NCI-H2029 (cell line): ENCODE measurements at regions not wholly inside any gene's neighbourhood (a gene's known extent, or its start where the extent isn't known, plus 50 kb on each side); places are given as distances from the start of the nearest gene placed in this dataset.
"Not testable (repeated sequence)": the region's sequence is repeated elsewhere in the genome, so short reads cannot be mapped to it uniquely, and the experiment has no call there.

Experiments used
- DNase-seq: peaks from one replicate; lab custom pipeline; 2025; lab: John Stamatoyannopoulos, UW

DNA sequence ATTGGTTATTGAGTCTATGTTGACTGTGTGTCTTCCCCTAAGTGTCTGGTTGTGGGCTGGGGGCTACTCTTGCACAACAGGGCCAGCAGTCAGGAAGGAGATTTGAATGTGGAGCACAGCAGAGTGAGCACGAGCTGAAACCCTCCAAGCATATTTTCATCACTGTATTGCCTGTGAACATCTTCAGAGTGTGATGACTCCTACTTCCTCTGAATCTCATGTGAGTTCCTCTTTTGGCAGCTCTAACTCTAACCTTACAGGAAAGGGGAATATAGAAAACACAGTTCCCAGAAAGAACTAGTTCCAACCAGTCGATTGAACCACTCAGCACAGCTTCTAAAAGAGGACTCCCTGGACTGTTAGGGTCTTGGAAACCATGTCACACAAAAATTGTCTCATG is 211.6 kb downstream of the RAP2B start:
- DNase-seq: no peak

DNA sequence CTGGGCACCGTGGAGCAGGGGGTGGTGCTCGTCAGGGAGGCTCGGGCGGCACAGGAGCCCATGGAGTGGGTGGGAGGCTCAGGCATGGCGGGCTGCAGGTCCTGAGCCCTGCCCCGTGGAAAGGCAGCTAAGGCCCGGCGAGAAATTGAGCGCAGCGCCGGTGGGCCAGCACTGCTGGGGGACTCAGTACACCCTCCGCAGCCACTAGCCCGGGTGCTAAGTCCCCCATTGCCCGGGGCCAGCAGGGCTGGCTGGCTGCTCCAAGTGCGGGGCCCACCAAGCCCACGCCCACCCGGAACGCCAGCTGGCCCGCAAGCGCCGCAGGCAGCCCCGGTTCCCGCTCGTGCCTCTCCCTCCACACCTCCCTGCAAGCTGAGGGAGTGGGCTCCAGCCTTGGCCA is 216.3 kb downstream of the RAP2B start:
- DNase-seq: not testable (repeated sequence)

DNA sequence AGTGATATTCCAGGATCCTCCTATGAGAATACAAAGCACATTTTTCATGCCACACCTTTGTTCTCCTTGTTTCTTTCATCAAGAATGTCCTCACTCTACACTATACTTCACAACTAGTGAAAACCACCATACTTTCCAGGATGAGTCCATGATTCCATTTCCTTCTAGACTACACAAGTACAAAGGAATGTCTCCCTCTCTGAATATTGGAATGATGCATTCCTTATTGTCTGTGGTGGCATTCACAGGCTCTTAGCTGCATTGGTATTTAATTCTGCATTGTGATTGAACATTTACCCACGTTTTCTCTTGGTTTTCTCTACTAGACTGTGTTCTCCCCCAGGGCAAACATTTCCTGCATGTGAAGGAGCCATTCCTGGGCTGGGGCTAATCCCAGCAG is 217.5 kb downstream of the RAP2B start:
- no peak for DNase-seq

DNA sequence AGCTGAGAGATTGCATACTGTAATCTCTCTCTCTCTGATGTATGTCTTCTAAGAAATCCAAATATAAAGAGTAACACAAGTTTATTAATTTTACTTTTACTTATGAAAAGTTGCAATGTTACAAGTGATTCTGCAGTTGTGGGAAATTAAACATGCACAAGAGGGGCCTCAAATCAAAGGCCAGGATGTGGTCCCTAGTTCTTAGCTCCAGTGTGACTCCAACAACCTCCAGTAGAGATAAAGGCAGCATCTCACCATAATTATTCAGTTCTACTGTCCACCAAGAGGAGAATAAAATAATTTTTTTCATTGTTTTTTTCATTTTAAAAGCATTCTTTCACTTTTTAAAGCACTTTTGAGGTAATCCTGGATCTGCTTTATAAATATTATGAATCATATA is 223.3 kb downstream of the RAP2B start:
- no peak for DNase-seq

DNA sequence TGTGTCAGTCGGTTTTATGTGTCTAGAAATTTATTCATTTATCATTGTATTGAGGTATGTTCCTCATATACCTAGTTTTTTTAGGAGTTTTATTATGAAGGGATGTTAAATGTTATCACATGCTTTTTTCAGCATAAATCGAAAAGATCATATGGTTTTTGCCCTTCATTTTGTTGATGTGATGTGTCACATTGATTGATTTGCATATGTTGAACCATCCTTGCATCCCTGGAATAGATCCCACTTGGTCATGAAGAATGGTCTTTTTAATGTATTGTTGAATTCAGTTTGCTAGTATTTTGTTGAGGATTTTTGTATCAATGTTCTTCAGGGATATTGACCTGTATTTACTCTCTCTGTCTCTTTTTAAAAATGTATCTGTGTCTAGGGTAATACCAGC is 230.3 kb downstream of the RAP2B start:
- no peak for DNase-seq

DNA sequence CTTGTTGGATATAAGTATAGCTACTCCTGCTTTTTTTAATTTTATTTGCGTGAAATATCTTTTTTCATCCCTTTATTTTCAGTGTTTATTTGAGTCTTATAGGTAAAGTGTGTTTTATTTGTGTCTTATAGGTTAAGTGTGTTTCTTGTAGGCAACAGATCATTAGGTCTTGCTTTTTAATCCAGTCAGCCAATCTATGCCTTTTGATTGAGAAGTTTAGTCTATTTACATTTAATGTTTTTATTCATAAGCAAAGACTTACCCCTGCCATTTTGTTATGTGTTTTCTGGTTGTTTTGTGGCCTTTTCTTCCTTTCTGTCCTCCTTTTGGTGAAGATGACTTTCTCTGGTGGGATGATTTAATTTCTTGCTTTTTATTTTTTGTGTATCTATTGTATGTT is 232.0 kb downstream of the RAP2B start:
- DNase-seq: no peak

DNA sequence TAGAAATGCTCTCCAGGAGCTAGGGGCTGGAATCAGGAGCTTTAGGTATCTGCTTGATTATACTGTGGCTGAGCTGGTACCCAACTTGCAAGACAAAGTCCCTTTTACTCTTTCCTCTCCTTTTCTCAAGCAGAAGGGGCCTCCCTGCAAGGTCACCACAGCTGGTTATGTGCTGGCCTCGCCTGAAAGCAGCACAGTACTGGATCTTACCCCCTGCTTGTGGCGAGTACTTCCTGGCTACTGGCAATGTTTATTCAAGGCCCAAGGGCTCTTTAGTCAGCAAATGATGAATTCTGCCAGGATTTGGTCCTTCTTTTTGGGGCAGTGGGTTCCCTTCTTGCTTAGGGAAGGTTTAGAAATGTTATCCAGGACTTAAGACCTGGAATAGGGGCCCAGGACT is 234.6 kb downstream of the RAP2B start:
- DNase-seq: no peak

DNA sequence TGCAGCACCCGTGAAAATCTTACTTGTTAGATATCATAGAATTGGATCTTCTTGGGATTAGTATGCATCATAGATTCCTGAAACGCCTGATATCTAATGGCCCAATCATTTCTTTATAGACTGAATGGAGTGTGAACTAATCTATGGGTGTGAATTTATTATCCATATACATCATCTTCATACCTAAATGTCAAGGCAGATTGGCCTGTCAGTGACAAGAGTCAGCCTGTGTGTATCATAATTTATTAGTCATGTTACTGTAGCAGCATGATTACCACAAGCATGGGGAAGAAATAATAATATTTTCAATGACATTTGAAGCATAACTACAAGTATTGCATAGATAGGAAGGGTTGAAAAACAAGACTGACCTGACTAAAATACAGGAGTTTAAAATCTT is 235.8 kb downstream of the RAP2B start:
- no peak for DNase-seq

DNA sequence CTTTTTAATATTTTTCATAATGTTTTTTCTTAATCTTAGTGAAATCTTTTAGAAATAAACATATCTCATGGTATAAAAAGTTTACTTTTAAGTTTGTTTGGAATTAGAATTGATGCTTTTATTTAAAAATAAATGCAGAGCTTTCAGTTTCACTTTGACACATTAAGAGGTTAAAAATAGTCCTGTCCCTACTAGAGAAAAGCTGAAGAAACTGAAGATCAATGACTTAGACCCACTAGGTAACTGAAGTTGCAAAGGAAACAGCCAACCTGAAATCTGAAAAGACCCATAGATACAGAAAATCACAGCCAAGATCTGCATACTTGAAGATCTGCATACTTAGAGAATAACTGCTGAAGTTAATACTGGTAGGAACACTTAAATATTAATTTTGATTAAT is 237.6 kb downstream of the RAP2B start:
- no peak for DNase-seq

DNA sequence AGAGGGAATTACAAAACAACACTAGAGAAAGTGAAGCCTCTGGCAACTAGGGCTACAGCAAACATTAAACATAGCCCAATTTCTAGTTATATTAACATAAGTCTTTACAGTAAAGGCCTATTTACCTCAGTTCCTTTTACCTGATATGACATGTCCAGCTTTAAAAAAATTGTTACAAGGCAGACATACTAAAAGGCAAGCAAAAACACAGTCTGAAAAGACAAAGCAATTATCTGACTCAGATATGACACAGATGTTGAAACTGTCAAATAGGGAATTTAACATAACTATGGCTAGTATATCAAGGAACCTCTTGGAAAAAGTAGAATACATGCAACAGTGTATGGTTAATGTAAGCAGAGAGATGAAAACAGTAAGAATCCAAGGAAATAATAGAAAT is 238.6 kb downstream of the RAP2B start:
- DNase-seq: no peak

DNA sequence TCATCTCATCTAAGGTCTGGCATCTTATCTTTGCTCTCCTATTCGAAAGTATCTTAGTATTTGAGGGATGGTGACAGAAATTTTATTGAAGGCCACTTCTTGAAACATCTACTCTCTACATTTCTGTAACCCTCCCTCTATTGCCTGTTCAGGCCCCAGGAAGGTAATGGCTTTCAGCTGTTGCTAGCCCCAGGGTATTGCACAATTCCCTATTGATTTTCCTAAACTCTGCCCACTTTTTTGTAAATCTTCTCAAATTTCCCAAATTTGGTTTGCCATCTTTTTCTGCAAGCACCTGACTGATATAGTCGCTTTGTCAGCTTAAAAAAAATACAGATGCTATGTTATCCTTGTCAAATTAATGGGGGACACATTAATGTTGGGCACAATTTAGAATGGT is 242.1 kb downstream of the RAP2B start:
- DNase-seq: no peak

DNA sequence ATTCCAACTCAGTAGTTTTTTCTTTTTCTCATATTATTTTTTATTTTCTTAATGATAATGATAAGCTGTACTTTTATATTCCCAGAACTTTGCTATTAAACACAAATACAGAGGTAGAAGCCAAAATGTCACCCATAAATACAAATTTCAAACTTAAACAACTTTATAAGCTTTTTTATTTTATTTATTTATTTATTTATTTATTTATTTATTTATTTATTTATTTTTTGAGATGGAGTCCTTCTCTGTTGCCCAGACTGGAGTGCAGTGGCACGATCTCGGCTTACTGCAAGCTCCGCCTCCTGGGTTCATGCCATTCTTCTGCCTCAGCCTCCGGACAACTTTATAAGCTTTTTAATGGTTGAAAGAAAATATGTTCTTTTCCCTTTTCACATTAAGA is 243.3 kb downstream of the RAP2B start:
- not testable (repeated sequence) for DNase-seq

DNA sequence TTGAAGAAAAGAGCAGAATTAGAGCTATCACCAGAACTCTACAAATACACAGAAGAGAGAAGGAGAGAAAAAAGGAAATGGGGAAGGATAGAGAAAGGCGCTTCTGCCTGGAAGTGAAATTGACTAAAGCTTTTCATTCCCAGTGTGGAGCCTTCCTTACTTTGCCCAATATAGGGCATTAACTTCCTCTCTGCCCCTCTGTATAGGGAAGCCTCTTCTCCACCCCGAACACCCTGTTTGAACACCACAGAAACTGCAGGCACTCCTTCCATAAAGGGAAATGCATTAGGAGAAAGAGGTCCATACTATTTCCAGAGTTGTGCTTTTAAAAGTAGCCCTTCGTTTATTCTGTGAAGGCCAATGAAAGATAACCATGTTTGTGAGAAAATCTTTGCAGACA is 248.5 kb downstream of the RAP2B start:
- no peak for DNase-seq

DNA sequence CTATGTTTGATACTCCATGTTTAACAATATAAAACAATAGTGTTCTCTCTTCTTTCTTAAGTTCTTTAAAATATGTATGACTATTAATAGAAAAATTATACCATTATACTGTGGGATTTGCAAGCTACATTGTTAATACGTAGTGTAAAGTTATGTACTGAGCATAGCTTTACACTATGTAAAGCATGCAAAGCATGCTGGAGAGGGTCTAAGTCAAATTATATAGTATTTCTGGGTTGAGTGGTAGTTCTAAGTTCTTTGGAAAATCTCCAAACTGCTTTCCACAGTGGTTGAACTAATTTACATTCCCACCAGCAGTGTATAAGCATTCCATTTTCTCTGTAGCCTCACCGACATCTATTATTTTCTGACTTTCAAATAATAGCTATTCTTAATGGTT is 253.0 kb downstream of the RAP2B start:
- no peak for DNase-seq

DNA sequence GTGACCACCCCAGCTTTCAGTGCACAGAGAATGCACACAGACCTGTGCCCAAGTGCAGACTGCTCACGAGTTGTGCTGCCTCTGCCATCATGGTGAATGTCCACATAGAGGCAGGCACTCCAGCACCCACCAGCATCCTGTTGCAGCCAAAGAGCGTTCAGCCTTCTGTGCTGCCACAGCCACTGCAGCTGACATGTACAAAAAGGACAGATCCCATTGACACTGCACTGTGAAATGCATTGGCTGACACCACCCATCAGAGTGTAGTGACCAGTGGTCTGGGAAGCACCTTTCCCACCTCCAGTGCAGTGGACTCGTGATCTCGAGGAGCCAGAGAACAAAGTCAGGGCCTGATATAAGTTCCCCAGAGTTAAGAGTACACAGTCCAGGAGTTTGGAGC is 260.3 kb downstream of the RAP2B start:
- no peak for DNase-seq

DNA sequence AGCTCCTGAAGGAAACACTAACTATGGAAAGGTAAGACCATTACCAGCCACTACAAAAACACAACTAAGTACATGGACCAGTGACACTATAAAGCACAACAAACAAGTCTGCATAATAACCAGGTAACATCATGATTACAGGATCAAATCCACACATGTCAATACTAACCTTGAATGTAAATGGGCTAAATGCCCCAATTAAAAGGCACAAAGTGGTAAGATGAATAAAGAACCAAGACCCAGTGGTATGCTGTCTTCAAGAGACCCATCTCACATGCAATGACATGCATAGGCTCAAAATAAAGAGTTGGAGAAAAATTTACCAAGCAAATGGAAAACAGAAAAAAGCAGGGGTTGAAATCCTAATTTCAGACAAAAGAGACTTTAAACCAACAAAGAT is 261.8 kb downstream of the RAP2B start:
- DNase-seq: not testable (repeated sequence)

DNA sequence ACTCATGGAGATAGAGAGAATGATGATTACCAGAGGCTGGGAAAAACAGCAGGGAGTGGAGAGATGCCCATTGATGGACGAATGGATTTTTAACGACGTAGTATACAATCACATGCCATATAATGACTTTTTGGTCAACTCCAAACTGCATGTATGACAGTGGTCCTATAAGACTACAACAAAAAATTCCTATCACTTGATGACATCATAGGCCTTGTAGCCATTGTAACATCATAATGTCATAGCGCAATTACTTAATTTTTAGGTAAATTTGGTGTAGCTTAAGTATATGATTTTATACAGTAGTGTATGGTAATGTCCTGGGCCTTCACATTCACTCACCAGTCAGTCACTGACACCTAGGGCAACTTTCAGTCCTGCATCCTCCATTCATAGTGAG is 264.3 kb downstream of the RAP2B start:
- DNase-seq: no peak

DNA sequence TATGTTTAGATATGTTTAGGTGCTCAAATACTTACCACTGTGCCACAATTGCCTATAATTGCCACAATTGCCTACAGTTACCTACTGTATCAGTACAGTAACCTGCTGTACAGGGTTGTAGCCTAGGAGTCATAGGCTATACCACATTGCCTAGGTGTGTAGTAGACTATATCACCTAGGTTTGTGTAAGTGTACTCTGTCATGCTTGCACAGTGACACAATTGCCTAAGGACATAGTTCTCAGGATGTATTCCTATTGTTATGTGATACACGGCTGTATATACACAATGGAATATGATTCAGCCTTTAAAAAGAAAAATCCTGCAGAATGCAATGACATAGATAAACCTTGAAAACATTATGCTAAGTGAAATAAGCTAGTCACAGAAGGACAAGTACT is 264.8 kb downstream of the RAP2B start:
- no peak for DNase-seq

DNA sequence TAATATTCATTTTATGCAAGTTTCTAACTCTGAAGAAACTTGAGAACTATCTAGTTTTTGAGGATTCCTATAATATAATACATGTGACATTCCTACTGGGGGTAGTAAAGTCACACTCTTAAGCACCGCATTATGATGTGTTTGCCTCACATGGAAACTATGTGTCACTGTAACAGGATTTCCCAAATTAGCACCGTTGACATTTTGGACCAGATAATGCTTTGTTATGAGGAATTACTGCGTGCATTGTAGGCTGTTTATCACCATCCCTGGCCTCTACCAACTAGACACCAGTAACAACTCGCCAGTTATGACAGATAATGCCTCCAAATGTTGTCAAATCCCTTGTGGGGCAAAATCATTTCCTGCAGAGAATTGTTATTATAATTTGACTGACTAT is 267.8 kb downstream of the RAP2B start:
- no peak for DNase-seq

DNA sequence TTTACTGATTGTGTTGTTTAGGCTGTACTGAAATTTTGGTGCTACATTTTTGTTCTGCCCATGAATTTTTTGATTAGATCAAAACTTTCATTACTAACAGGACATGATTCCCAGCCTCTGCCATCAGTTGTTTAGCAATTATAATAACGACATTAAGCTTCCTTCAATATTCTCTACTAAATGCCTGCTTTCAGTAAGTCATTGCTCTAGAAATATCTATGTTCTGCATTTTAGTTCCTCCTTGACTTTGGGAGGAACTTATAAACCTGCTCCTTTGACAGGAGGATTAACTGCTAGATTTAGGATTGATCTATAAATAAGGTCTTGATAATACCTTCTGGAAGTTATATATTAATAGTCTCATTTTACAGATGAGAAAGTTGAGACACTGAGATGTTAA is 269.1 kb downstream of the RAP2B start:
- DNase-seq: no peak

DNA sequence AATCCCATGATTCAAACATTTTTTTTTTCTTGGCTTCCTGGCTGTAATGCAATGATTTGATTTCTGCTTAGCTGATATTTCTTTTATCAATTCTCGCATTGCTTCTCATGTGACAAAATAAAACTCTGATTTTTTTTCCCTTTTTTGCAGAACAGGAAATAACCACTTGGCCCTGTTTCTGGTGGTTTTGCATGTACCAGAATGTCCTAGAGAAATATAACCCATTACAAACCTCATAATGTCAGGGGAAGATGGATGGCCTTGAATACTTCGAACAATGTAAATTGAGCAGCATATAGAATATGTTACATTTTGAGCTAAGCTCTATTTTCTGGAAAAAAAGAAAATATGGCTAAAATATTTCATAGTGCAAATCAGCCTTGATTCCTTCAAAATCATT is 275.6 kb downstream of the RAP2B start:
- DNase-seq: no peak

DNA sequence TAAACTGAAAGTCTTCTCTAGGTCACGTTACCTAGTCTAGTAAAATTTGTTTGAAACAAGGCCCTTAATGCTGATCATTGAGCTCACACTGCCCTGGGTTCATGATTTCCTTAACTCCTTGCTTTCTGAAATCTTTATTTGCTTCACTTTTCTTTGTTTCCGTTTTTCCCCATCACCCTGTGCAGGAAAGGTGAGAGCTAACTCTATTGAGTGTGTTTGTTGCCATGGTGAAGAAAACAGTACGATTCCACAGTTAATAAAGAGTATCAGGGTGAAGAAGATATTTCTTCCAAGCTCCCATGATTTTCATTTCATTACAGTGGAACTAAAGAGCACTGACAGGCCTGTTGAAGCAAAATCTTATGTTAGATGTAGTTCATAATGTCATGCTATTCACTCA is 276.2 kb downstream of the RAP2B start:
- no peak for DNase-seq

DNA sequence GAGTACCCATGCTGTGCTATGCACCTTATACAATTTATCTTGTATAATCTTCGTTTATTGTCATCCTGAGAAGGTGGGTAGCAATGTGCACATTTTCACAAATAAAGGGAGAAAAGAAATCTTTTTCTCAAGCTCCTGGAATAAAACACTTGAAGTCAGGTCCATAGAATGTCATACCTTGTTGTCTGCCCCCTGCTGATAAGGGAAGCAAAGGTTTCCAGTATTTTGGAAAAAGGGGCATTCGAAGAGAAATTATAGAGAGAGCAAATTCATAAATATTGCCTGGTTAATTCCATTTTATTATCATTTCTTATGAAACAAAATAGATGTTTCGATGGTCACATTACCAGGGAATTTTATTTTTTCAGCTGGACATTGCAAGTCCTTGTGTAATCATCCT is 277.8 kb downstream of the RAP2B start:
- no peak for DNase-seq

DNA sequence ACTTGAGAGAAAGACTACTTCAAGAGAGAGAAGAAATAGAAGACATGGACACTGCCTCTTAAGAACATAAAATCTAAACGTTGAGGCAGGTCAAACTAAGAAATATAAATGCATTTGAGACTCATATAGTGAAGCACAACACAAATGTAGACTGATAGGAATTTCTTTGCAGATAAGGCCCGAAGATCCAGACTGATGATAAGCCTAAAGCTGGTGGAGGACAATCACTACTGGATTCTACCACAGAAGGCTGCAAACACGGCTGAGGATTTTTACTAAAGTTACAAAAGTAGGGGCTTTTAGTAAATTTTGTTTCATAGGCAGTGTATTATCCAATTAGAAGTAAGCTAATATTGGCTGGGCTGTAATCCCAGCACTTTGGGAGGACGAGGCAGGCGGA is 278.3 kb downstream of the RAP2B start:
- no peak for DNase-seq

DNA sequence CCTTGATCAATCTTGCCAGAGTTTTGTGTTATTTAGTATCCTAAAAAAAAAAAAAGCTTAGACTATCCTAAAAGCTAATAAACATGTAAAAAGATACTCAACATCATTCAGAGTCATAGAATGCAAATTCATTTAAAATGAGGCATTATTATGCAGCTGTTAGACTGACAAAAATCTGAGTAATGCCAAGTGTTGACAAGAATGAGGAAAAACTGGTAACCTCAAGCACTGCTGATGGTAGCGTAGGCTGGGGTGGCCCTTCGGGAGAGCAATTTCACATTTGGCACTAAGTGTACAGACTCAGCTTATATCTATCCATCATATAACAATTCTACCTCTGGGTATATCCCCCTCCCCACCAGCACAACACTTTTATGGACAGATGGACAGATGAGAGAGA is 280.4 kb downstream of the RAP2B start:
- no peak for DNase-seq
